NT2/D1 (cell line): ENCODE measurements at regions not wholly inside any gene's neighbourhood (a gene's known extent, or its start where the extent isn't known, plus 50 kb on each side); places are given as distances from the start of the nearest gene placed in this dataset.

Experiments
- DNase-seq: peaks from one replicate; pipeline ENCODE4 v3.0.0-alpha.2; 2011; ENCODE audit warnings: low read depth, low spot score
- H3K27me3 ChIP-seq: 2 replicates; pipeline ENCODE4 v1.6.0; 2011; ENCODE audit warnings: mild to moderate bottlenecking; ENCODE audit not compliant: insufficient read length, insufficient read depth
- H3K36me3 ChIP-seq: 2 replicates; pipeline ENCODE4 v1.6.1; 2011; ENCODE audit warnings: mild to moderate bottlenecking, low read length, mixed read lengths; ENCODE audit not compliant: insufficient read depth, insufficient read length
- H3K4me1 ChIP-seq: 2 replicates; pipeline ENCODE4 v1.5.1; 2011; ENCODE audit not compliant: insufficient read depth, insufficient read length
- H3K4me3 ChIP-seq: 2 replicates; pipeline ENCODE4 v1.5.1; 2011; ENCODE audit warnings: low read depth; ENCODE audit not compliant: insufficient read length
- H3K9ac ChIP-seq: 2 replicates; pipeline ENCODE4 v1.6.0; 2011; ENCODE audit warnings: low read depth; ENCODE audit not compliant: insufficient read length
- H3K9me3 ChIP-seq: 2 replicates; pipeline ENCODE4 v1.5.1; 2011; ENCODE audit warnings: mild to moderate bottlenecking, low read length; ENCODE audit not compliant: insufficient read depth
- SUZ12 ChIP-seq: IDR thresholded peaks from 2 replicates; pipeline ENCODE4 v1.6.1; 2011; ENCODE audit not compliant: insufficient read length, insufficient read depth; ENCODE audit errors: extremely low read depth
- YY1 ChIP-seq: IDR thresholded peaks from 2 replicates; pipeline ENCODE4 v1.6.1; 2011; ENCODE audit not compliant: insufficient read length, insufficient read depth
- ZNF274 ChIP-seq: IDR thresholded peaks from 2 replicates; pipeline ENCODE4 v1.6.1; 2011; ENCODE audit warnings: mild to moderate bottlenecking, low read depth, low read length

DNA sequence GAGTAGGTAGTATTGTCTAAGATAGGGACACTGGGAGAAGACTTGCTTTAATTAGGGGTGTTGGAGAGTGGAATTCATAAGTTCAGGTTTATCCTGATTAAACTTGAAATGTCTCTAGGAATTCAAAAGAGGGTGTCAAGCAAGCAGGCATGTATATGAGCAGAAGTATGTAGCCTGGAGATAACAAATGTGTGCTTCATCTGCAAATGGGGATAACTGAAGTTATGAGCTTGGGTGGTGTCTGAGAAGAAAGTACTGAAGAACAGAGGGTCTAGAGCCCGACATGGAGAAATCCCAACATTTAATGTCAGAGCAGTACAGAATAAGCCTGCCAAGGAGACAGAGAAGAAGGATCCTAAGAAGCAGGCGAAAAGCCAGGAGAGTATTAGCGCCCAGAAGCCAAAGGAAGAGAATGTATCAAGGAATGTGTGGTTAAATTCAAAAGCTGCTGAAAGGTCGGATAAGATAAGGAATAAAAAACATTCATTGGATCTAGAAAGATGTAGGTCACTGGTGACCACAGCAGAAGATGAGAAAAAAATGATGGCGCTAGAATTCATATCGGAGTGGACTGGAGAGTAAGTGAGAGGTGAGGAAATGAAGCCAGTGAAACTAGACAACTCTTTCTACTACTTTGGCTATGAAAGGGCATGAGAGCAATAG is 401.5 kb upstream of the PIK3R1 start:
- no peak for TF ChIP-seq YY1
- TF ChIP-seq SUZ12: no peak
- no peak for TF ChIP-seq ZNF274
- Histone ChIP-seq H3K9me3 (no peaks in the 10 kb centered on the region), H3K36me3 (no peaks in the 10 kb centered on the region), H3K27me3 (no peaks in the 10 kb centered on the region), H3K4me1 (no peaks in the 10 kb centered on the region), H3K4me3 (no peak overlapping the region), H3K9ac (no peak overlapping the region)
- DNase-seq: no peak

- H3K9me3 ChIP-seq: no peaks in the 10 kb centered on the region
Measured at GRCh38 chr5:67809589-67809988, 406.0 kb upstream of the PIK3R1 start.

DNA sequence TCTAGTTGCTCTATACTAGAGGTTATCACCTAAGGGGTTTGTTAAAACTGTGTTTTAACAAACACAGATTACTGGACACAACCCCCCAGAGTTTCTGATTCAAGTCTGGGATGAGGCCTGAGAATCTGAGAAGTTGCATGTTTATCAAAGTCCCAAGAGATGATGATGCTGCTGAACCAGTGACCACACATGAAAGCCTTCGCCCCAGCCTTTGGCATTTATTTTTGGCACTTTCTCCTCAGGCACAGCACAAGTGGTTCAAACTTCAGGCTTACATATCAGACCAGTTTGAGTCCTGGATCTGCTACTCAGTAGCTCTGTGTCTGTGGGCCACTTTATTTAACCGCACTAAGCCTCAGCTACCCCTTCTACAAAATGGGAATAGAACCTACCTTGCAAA is 407.2 kb upstream of the PIK3R1 start:
- Histone ChIP-seq H3K4me1 (no peaks in the 10 kb centered on the region), H3K27me3 (no peaks in the 10 kb centered on the region), H3K36me3 (no peaks in the 10 kb centered on the region), H3K9me3 (peaks cover 2% of the 10 kb centered on the region; the same call in 1 of the 2 replicates), H3K9ac (no peak overlapping the region), H3K4me3 (no peak overlapping the region)
- no peak for TF ChIP-seq ZNF274
- no peak for TF ChIP-seq SUZ12
- TF ChIP-seq YY1: no peak
- no peak for DNase-seq

More at GRCh38 chr5:67809589-67809988, 406.0 kb upstream of the PIK3R1 start:
- no peaks in the 10 kb centered on the region for H3K4me1 ChIP-seq
- DNase-seq: no peak
- H3K4me3 ChIP-seq: no peak overlapping the region
- H3K27me3 ChIP-seq: no peaks in the 10 kb centered on the region
- TF ChIP-seq ZNF274 (no peak), SUZ12 (no peak), YY1 (no peak)
- no peak overlapping the region for H3K9ac ChIP-seq
- no peaks in the 10 kb centered on the region for H3K36me3 ChIP-seq

- no peak for DNase-seq
Measured at GRCh38 chr5:67807439-67807888, 408.1 kb upstream of the PIK3R1 start.

DNA sequence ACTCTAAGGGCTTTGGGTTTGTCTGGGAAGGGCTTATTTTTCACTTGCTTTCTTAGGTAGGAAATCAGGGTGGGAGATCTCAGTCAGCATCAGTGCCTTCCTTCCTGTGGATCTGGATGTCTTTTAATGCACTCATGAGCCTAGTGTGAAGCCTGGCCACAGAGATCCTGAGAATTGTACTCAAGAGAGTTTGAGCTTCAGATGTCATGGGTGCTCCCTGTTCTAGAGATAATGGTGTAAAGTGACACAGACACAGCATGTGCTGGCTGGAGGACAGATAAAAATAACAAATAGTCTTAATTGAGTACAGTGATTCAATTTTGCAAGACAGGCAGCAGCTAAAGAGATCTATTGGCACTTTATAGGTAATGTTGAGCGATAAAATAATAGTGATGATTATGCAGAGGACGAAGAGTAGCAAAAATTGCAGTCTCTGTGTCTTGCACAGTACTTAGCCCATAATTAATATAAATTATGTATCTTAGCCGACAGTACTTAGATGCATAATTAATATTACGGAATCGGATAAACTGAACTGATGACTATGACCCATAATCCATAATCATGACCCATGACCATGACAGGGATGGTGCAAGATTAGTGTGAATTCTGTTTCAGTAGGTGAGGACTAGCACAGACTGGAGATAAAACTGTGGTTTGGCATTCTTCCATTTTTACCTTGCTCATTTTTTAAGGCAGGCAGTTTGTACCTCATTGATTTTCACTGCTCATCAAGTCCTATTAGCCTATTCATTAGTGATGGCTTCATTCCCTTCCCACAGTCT is 408.7 kb upstream of the PIK3R1 start:
- Histone ChIP-seq H3K27me3 (no peaks in the 10 kb centered on the region), H3K36me3 (no peaks in the 10 kb centered on the region), H3K9ac (no peak overlapping the region), H3K4me1 (no peaks in the 10 kb centered on the region), H3K4me3 (no peak overlapping the region), H3K9me3 (peaks cover 4% of the 10 kb centered on the region; the same call in 1 of the 2 replicates)
- DNase-seq: no peak
- TF ChIP-seq YY1 (no peak), SUZ12 (no peak), ZNF274 (no peak)

More at GRCh38 chr5:67807439-67807888, 408.1 kb upstream of the PIK3R1 start:
- Histone ChIP-seq H3K4me3 (no peak overlapping the region), H3K27me3 (no peaks in the 10 kb centered on the region), H3K36me3 (no peaks in the 10 kb centered on the region), H3K9ac (no peak overlapping the region), H3K9me3 (peaks cover 4% of the 10 kb centered on the region; the same call in 1 of the 2 replicates), H3K4me1 (no peaks in the 10 kb centered on the region)
- TF ChIP-seq ZNF274: no peak
- no peak for TF ChIP-seq YY1
- no peak for TF ChIP-seq SUZ12

GRCh38 chr5:67805666-67806348 is 409.7 kb upstream of the PIK3R1 start:
- Histone ChIP-seq H3K9ac (no peak overlapping the region), H3K4me1 (no peaks in the 10 kb centered on the region), H3K36me3 (no peaks in the 10 kb centered on the region), H3K27me3 (no peaks in the 10 kb centered on the region), H3K4me3 (no peak overlapping the region), H3K9me3 (peaks cover 4% of the 10 kb centered on the region; the same call in 1 of the 2 replicates)
- peak; percentile 67 for DNase-seq
- TF ChIP-seq ZNF274: no peak
- TF ChIP-seq YY1: no peak
- TF ChIP-seq SUZ12: no peak
